Sigmoid colon (tissue), 4 donors: ENCODE measurements at regions not wholly inside any gene's neighbourhood (a gene's known extent, or its start where the extent isn't known, plus 50 kb on each side); places are given as distances from the start of the nearest gene placed in this dataset.

Source experiments
- EP300 ChIP-seq, 4 donors: sonication (generic); formaldehyde crosslinking; IDR thresholded peaks; one replicate each; pipeline ENCODE4 v1.6.1; 2017; ENCODE audit warnings: antibody characterized with exemption in 4 of 4
- POLR2A ChIP-seq, 2 donors: fragments of 450-650 bp; IDR thresholded peaks; one replicate each; pipeline ENCODE4 v1.6.1; 2016; ENCODE audit warnings: antibody characterized with exemption in 2 of 2, mild to moderate bottlenecking in 2 of 2, moderate library complexity in 2 of 2
- POLR2AphosphoS5 ChIP-seq, 4 donors: sonication (generic); formaldehyde crosslinking; IDR thresholded peaks; one replicate each; pipeline ENCODE4 v1.6.1; 2017; ENCODE audit warnings: antibody characterized with exemption in 4 of 4
- TF ChIP-seq, protein P1 (sequence below), 4 experiments: fragments of 450-650 bp in 3 of 4; fragments of 200-600 bp in 1 of 4; IDR thresholded peaks; one replicate each; pipeline ENCODE4 v1.5.1; 2016 to 2019; ENCODE audit warnings: antibody characterized with exemption in 4 of 4, mild to moderate bottlenecking in 3 of 4, moderate library complexity in 2 of 4

DNA sequence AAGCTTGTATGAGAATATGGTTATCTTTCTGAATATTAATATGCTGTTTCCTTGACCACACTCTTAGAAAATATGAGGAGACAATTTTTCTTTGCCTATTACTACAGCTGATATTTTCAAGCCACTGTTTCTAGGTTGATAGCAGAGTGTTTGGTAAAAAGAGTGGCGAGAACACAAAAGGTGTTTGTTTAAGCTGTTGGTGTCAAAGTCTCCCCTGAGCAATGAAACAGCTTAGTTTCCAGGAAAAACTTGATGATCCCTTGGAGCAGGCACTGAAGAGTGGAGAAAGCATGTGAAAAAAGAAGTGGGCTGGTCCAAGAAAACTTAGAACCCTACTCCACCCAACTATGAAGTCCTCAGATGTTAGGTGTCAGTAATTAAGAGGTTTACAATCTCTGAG, 182.7 kb downstream of the TFAP2B start:
- TF ChIP-seq, protein P1, sequence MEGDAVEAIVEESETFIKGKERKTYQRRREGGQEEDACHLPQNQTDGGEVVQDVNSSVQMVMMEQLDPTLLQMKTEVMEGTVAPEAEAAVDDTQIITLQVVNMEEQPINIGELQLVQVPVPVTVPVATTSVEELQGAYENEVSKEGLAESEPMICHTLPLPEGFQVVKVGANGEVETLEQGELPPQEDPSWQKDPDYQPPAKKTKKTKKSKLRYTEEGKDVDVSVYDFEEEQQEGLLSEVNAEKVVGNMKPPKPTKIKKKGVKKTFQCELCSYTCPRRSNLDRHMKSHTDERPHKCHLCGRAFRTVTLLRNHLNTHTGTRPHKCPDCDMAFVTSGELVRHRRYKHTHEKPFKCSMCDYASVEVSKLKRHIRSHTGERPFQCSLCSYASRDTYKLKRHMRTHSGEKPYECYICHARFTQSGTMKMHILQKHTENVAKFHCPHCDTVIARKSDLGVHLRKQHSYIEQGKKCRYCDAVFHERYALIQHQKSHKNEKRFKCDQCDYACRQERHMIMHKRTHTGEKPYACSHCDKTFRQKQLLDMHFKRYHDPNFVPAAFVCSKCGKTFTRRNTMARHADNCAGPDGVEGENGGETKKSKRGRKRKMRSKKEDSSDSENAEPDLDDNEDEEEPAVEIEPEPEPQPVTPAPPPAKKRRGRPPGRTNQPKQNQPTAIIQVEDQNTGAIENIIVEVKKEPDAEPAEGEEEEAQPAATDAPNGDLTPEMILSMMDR (IDR thresholded peaks at IDR 0.05), result no peak
- TF ChIP-seq POLR2A (IDR thresholded peaks at IDR 0.05), result no peak
- TF ChIP-seq POLR2AphosphoS5 (IDR thresholded peaks at IDR 0.05), result no peak
- TF ChIP-seq EP300 (IDR thresholded peaks at IDR 0.05), result no peak
